H9 (cell line): ENCODE measurements at regions not wholly inside any gene's neighbourhood (a gene's known extent, or its start where the extent isn't known, plus 50 kb on each side); places are given as distances from the start of the nearest gene placed in this dataset.
"Not testable (repeated sequence)": the region's sequence is repeated elsewhere in the genome, so short reads cannot be mapped to it uniquely, and the experiment has no call there.

ENCODE experiments used
- DNase-seq: peaks from one replicate; pipeline ENCODE4 v3.0.0-alpha.2; 2017
- H2AFZ ChIP-seq: one replicate; pipeline ENCODE4 v1.6.1; 2013; ENCODE audit warnings: mild to moderate bottlenecking, low read length, control low read depth, moderate library complexity
- H2AK5ac ChIP-seq: 2 replicates; pipeline ENCODE4 v1.6.1; 2013; ENCODE audit warnings: low read length, control low read depth, mixed read lengths; ENCODE audit not compliant: insufficient read length
- H2BK120ac ChIP-seq: one replicate; pipeline ENCODE4 v1.6.1; 2013; ENCODE audit warnings: low read depth, mild to moderate bottlenecking, low read length, control low read depth, inconsistent platforms; ENCODE audit not compliant: poor library complexity, severe bottlenecking
- H2BK12ac ChIP-seq: 2 replicates; pipeline ENCODE4 v1.6.1; 2013; ENCODE audit warnings: low read length, control low read depth, mixed read lengths, low read depth; ENCODE audit not compliant: insufficient read length
- H2BK15ac ChIP-seq: 2 replicates; pipeline ENCODE4 v1.6.1; 2013; ENCODE audit warnings: low read depth, low read length, control low read depth
- H2BK20ac ChIP-seq: one replicate; pipeline ENCODE4 v1.6.1; 2013; ENCODE audit warnings: low read depth, mild to moderate bottlenecking, low read length, control low read depth, inconsistent platforms; ENCODE audit not compliant: poor library complexity, severe bottlenecking
- H2BK5ac ChIP-seq: 2 replicates; pipeline ENCODE4 v1.6.1; 2013; ENCODE audit warnings: low read length, control low read depth, mixed read lengths; ENCODE audit not compliant: insufficient read length
- H3K14ac ChIP-seq: 2 replicates; pipeline ENCODE4 v1.6.1; 2013; ENCODE audit warnings: low read length, control low read depth; ENCODE audit not compliant: insufficient read depth
- H3K18ac ChIP-seq: 2 replicates; pipeline ENCODE4 v1.6.1; 2013; ENCODE audit warnings: low read depth, mild to moderate bottlenecking, mixed read lengths, low read length, control low read depth; ENCODE audit not compliant: insufficient read length
- H3K23ac ChIP-seq: 2 replicates; pipeline ENCODE4 v1.6.1; 2013; ENCODE audit warnings: low read length, control low read depth, mixed read lengths, low read depth; ENCODE audit not compliant: insufficient read length
- H3K23me2 ChIP-seq: 2 replicates; pipeline ENCODE4 v1.6.1; 2013; ENCODE audit warnings: low read depth, mild to moderate bottlenecking, mixed read lengths, low read length, control low read depth; ENCODE audit not compliant: insufficient read length, poor library complexity, severe bottlenecking
- H3K27ac ChIP-seq: 2 replicates; pipeline ENCODE4 v1.5.1; 2013; ENCODE audit warnings: low read length, control low read depth, mixed read lengths, low read depth; ENCODE audit not compliant: insufficient read length
- H3K27me3 ChIP-seq: 2 replicates; pipeline ENCODE4 v1.6.1; 2013; ENCODE audit warnings: low read length, control low read depth, inconsistent platforms; ENCODE audit not compliant: insufficient read depth
- H3K4ac ChIP-seq: 2 replicates; pipeline ENCODE4 v1.6.1; 2013; ENCODE audit warnings: low read depth, mild to moderate bottlenecking, control low read depth, inconsistent platforms, low read length, moderate library complexity
- H3K4me1 ChIP-seq: 2 replicates; pipeline ENCODE4 v1.6.1; 2013; ENCODE audit warnings: low read length, control low read depth, inconsistent platforms; ENCODE audit not compliant: insufficient read depth
- H3K4me2 ChIP-seq: 2 replicates; pipeline ENCODE4 v1.6.1; 2013; ENCODE audit warnings: low read length, control low read depth, mixed read lengths; ENCODE audit not compliant: insufficient read length, insufficient read depth
- H3K56ac ChIP-seq: 2 replicates; pipeline ENCODE4 v1.6.1; 2013; ENCODE audit warnings: low read depth, mild to moderate bottlenecking, mixed read lengths, low read length, control low read depth; ENCODE audit not compliant: insufficient read length
- H3K79me1 ChIP-seq: 2 replicates; pipeline ENCODE4 v1.6.1; 2013; ENCODE audit warnings: low read depth, mild to moderate bottlenecking, moderate library complexity, low read length, control low read depth, inconsistent platforms; ENCODE audit not compliant: insufficient read depth, poor library complexity, severe bottlenecking
- H3K79me2 ChIP-seq: 2 replicates; pipeline ENCODE4 v1.6.1; 2013; ENCODE audit warnings: low read length, control low read depth, inconsistent platforms; ENCODE audit not compliant: insufficient read depth
- H3K9ac ChIP-seq: 2 replicates; pipeline ENCODE4 v1.6.1; 2013; ENCODE audit warnings: low read length, control low read depth, mixed read lengths; ENCODE audit not compliant: insufficient read length; ENCODE audit errors: extremely low read depth
- H3K9me3 ChIP-seq: one replicate; pipeline ENCODE4 v1.6.1; 2013; ENCODE audit warnings: low read depth, low read length, inconsistent platforms; ENCODE audit not compliant: control insufficient read depth
- H3T11ph ChIP-seq: one replicate; pipeline ENCODE4 v1.6.1; 2013; ENCODE audit warnings: mild to moderate bottlenecking, low read length, control low read depth, inconsistent platforms
- H4K20me1 ChIP-seq: one replicate; pipeline ENCODE4 v1.6.1; 2013; ENCODE audit not compliant: control insufficient read depth, insufficient read length, insufficient read depth
- H4K5ac ChIP-seq: 2 replicates; pipeline ENCODE4 v1.6.1; 2013; ENCODE audit warnings: low read depth, mild to moderate bottlenecking, mixed read lengths, low read length, control low read depth; ENCODE audit not compliant: insufficient read length
- H4K8ac ChIP-seq: replicated peaks from 2 replicates; pipeline ENCODE4 v1.6.1; 2013; ENCODE audit warnings: low read length, control low read depth, mixed read lengths, low read depth; ENCODE audit not compliant: insufficient read length
- H4K91ac ChIP-seq: 2 replicates; pipeline ENCODE4 v1.6.1; 2013; ENCODE audit warnings: low read depth, mild to moderate bottlenecking, moderate library complexity, mixed read lengths, low read length, control low read depth; ENCODE audit not compliant: insufficient read length
- H3K27ac Mint-ChIP-seq, 3 experiments: 2 replicates in 2 of 3; 3 replicates in 1 of 3; pipeline ENCODE4 v1.8.0; 2020 to 2021; ENCODE audit warnings: mixed read lengths in 3 of 3, mild to moderate bottlenecking in 1 of 3, moderate library complexity in 1 of 3
- H3K27me3 Mint-ChIP-seq: 2 replicates; pipeline ENCODE4 v1.8.0; 2021; ENCODE audit warnings: low read depth, mild to moderate bottlenecking, moderate library complexity, mixed read lengths
- H3K36me3 Mint-ChIP-seq, 3 experiments: 2 replicates in 2 of 3; 3 replicates in 1 of 3; pipeline ENCODE4 v1.8.0; 2020 to 2021; ENCODE audit warnings: low read depth in 3 of 3, mixed read lengths in 3 of 3; ENCODE audit not compliant: insufficient read depth in 1 of 3
- H3K4me1 Mint-ChIP-seq, 2 experiments: 2 replicates each; pipeline ENCODE4 v1.8.0; 2020; ENCODE audit warnings: mixed read lengths in 2 of 2
- H3K4me3 Mint-ChIP-seq, 2 experiments: 2 replicates in 1 of 2; 3 replicates in 1 of 2; pipeline ENCODE4 v1.8.0; 2020 to 2021; ENCODE audit warnings: mild to moderate bottlenecking in 2 of 2, mixed read lengths in 2 of 2, moderate library complexity in 1 of 2
- H3K9me3 Mint-ChIP-seq, 2 experiments: 2 replicates in 1 of 2; 3 replicates in 1 of 2; pipeline ENCODE4 v1.8.0; 2020; ENCODE audit warnings: mild to moderate bottlenecking in 2 of 2, mixed read lengths in 2 of 2, moderate library complexity in 1 of 2
- CTCF ChIP-seq: fragments of 200-600 bp; sonication (generic); conservative IDR thresholded peaks from 3 replicates; pipeline ENCODE4 v1.8.0; 2021; ENCODE audit warnings: antibody characterized with exemption, mild to moderate bottlenecking
- WGBS: extraction: QIAGEN DNeasy Blood & Tissue Kit; methylation state at CpG from one replicate; pipeline ENCODE4 v1.1.7; 2013; ENCODE audit warnings: missing lambda C conversion rate, low lambda C conversion rate, mixed read lengths; ENCODE audit not compliant: insufficient read length; ENCODE audit errors: extremely low coverage; 5-methylcytosine and 5-hydroxymethylcytosine counted together

- Histone ChIP-seq H3K27me3 (no peaks in the 10 kb centered on the region), H3K23me2 (no peaks in the 10 kb centered on the region), H4K91ac (no peak overlapping the region), H4K8ac (no peak overlapping the region), H3K27ac (no peak overlapping the region), H3K9me3 (no peaks in the 10 kb centered on the region), H2AK5ac (no peak overlapping the region), H3K9ac (no peak overlapping the region), H3K18ac (no peak overlapping the region), H3T11ph (no peak overlapping the region), H4K5ac (no peak overlapping the region), H3K23ac (no peak overlapping the region), H2BK20ac (no peak overlapping the region), H3K56ac (no peak overlapping the region), H3K14ac (no peak overlapping the region), H3K4me1 (no peaks in the 10 kb centered on the region), H2BK12ac (no peak overlapping the region), H2BK5ac (no peak overlapping the region), H2BK15ac (no peak overlapping the region), H2AFZ (no peak overlapping the region), H3K4me2 (no peak overlapping the region), H3K79me1 (no peaks in the 10 kb centered on the region), H4K20me1 (no peaks in the 10 kb centered on the region), H3K79me2 (no peaks in the 10 kb centered on the region), H2BK120ac (no peak overlapping the region), H3K4ac (no peak overlapping the region)
- H3K27ac Mint-ChIP-seq = no peak overlapping the region
- H3K4me3 Mint-ChIP-seq = no peak overlapping the region
- no peak for TF ChIP-seq CTCF
- H3K9me3 Mint-ChIP-seq = no peaks in the 10 kb centered on the region
- H3K4me1 Mint-ChIP-seq = no peaks in the 10 kb centered on the region
- no peaks in the 10 kb centered on the region; the same call in none of the 2 replicates for H3K27me3 Mint-ChIP-seq
- DNase-seq = no peak
- H3K36me3 Mint-ChIP-seq = no peaks in the 10 kb centered on the region; a peak in 1 of 7 replicates
These were observed 64.9 kb upstream of the ZNF337 start for GRCh38 chr20:25761596-25761995.

- not testable (repeated sequence) for H2AFZ ChIP-seq, H3K18ac ChIP-seq, H4K5ac ChIP-seq, H2BK12ac ChIP-seq, DNase-seq, H3K27me3 ChIP-seq, H4K91ac ChIP-seq, H2BK120ac ChIP-seq, H3K4me3 Mint-ChIP-seq, H3K79me2 ChIP-seq, H3K56ac ChIP-seq, H3K14ac ChIP-seq, H3K9ac ChIP-seq, H3T11ph ChIP-seq, H4K20me1 ChIP-seq, H3K4ac ChIP-seq, H3K9me3 ChIP-seq, H3K23me2 ChIP-seq, H3K79me1 ChIP-seq, H4K8ac ChIP-seq, H2AK5ac ChIP-seq, H3K27ac Mint-ChIP-seq, H3K23ac ChIP-seq, H3K9me3 Mint-ChIP-seq, H2BK5ac ChIP-seq, H2BK15ac ChIP-seq, H2BK20ac ChIP-seq, H3K4me1 ChIP-seq, H3K4me1 Mint-ChIP-seq, H3K4me2 ChIP-seq, H3K36me3 Mint-ChIP-seq, H3K27me3 Mint-ChIP-seq, H3K27ac ChIP-seq
- WGBS = no CpG with 5 or more reads among the region's 2 CpGs
These were observed 64.4 kb upstream of the ZNF337 start for GRCh38 chr20:25761046-25761445.
